Activated T-cell treated with anti-CD3 and anti-CD28 coated beads, Interleukin-2, amount 50 U/mL, for 24 hours (primary cell): ENCODE measurements at regions not wholly inside any gene's neighbourhood (a gene's known extent, or its start where the extent isn't known, plus 50 kb on each side); places are given as distances from the start of the nearest gene placed in this dataset.
"Not testable (repeated sequence)": the region's sequence is repeated elsewhere in the genome, so short reads cannot be mapped to it uniquely, and the experiment has no call there.

Source experiments
- DNase-seq: peaks from one replicate; pipeline ENCODE4 v3.0.0-alpha.2; 2020
- H3K27ac Mint-ChIP-seq: 2 replicates; pipeline ENCODE4 v1.8.0; 2020; ENCODE audit warnings: mild to moderate bottlenecking, mixed read lengths
- H3K27me3 Mint-ChIP-seq: 2 replicates; pipeline ENCODE4 v1.8.0; 2020; ENCODE audit warnings: mixed read lengths
- H3K36me3 Mint-ChIP-seq: 2 replicates; pipeline ENCODE4 v1.8.0; 2020; ENCODE audit warnings: low read depth, mixed read lengths
- H3K4me1 Mint-ChIP-seq: 2 replicates; pipeline ENCODE4 v1.8.0; 2020; ENCODE audit warnings: low read depth, mixed read lengths
- H3K4me3 Mint-ChIP-seq: 2 replicates; pipeline ENCODE4 v1.8.0; 2020; ENCODE audit warnings: mild to moderate bottlenecking, moderate library complexity, mixed read lengths
- H3K9me3 Mint-ChIP-seq: 2 replicates; pipeline ENCODE4 v1.8.0; 2020; ENCODE audit warnings: mixed read lengths

DNA sequence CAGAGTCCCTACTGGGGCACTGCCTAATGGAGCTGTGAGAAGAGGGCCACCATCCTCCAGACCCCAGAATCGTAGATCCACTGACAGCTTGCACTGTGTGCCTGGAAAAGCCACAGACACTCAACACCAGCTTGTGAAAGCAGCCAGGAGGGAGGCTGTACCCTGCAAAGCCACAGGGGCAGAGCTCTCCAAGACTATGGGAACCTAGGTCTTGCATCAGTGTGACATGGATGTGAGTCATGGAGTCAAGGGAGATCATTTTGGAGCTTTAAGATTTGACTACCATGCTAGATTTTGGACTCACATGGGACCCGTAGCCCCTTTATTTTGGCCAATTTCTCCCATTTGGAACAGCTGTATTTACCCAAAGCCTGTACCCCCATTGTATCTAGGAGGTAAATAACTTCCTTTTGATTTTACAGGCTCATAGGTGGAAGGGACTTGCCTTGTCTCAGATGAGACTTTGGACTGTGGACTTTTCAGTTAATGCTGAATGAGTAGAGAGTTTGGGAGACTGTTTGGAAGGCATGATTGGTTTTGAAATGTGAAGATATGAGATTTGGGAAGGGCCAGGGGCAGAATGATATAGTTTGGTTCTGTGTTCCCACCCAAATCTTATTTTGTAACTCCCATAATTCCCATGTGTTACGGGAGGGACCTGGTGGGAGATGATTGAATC is 734.6 kb downstream of the USP25 start:
- not testable (repeated sequence) for DNase-seq

DNA sequence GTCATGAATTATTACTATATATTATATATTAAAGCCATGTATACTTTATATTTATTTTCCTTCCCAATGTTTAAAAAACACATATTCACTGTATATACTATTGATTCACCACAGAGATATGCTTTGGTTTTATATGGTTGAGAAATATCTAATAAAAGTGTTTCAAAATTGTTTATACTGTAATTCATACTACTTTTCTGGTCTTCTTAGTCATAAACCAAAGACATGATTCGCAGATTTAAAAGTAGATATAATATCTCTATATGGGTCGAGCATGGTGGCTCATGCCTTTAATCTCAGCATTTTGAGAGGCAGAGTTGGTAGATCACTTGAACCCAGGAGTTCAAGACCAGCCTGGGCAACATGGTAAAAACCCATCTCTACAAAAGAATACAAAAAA is 738.4 kb downstream of the USP25 start:
- Mint-ChIP-seq H3K9me3 (peaks cover 8% of the 10 kb centered on the region), H3K27ac (no peak overlapping the region), H3K36me3 (no peaks in the 10 kb centered on the region), H3K27me3 (no peaks in the 10 kb centered on the region), H3K4me1 (no peaks in the 10 kb centered on the region), H3K4me3 (no peak overlapping the region)
- no peak for DNase-seq

More for the DNA sequence above, 734.6 kb downstream of the USP25 start:
- H3K4me3 Mint-ChIP-seq, H3K27me3 Mint-ChIP-seq, H3K27ac Mint-ChIP-seq, H3K36me3 Mint-ChIP-seq, H3K9me3 Mint-ChIP-seq, H3K4me1 Mint-ChIP-seq: not testable (repeated sequence)

DNA sequence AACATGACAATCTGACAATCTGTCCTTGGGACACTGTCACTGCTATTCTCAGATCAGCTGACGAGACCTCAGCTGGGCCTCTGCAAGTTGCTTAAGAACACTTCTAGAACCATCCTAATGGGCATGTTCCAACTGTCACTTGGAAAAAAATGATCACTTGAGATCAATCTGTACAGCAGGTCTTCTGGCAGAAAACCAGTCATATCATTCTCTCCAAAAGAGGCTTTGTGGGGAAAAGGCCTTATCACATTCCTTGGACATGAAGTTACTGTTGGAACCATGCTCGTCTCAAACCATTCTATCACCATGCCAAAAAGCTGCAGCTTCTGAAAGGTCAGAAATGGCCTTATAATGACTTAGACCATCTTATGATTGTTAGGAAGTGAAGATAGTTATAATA is 744.2 kb downstream of the USP25 start:
- DNase-seq, result no peak
- Mint-ChIP-seq H3K36me3 (no peaks in the 10 kb centered on the region), H3K9me3 (peaks cover 9% of the 10 kb centered on the region), H3K4me1 (no peaks in the 10 kb centered on the region), H3K27ac (no peak overlapping the region), H3K4me3 (no peak overlapping the region), H3K27me3 (no peaks in the 10 kb centered on the region)

- no peaks in the 10 kb centered on the region for H3K4me1 Mint-ChIP-seq
- DNase-seq, result no peak
- no peak overlapping the region for H3K27ac Mint-ChIP-seq
- no peaks in the 10 kb centered on the region for H3K27me3 Mint-ChIP-seq
- peaks cover 10% of the 10 kb centered on the region for H3K9me3 Mint-ChIP-seq
- H3K4me3 Mint-ChIP-seq, result no peak overlapping the region
- no peaks in the 10 kb centered on the region for H3K36me3 Mint-ChIP-seq
Measured at GRCh38 chr21:16476056-16476825, 746.5 kb downstream of the USP25 start.

DNA sequence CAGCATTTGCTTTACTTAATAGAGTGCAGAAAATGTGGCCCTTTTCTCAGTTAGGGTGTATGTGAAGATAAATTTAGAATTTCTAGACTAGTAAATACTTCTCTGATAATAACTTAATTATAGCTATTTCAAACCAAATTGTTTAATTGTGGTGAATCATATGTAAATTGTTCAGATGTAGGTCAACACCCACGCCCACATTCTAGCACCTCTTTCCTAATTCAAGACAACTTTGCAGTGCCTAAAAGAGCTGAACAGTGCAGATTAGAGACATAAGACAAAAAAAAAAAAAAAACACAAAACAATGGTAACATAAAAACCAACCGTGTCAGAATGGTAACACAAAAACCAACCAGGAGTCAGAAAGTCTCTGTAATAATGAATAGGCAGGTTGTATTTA is 758.3 kb downstream of the USP25 start:
- Mint-ChIP-seq H3K27ac (no peak overlapping the region), H3K4me1 (no peaks in the 10 kb centered on the region), H3K4me3 (no peak overlapping the region), H3K9me3 (peaks cover 5% of the 10 kb centered on the region), H3K27me3 (no peaks in the 10 kb centered on the region), H3K36me3 (no peaks in the 10 kb centered on the region)
- DNase-seq, result no peak

DNA sequence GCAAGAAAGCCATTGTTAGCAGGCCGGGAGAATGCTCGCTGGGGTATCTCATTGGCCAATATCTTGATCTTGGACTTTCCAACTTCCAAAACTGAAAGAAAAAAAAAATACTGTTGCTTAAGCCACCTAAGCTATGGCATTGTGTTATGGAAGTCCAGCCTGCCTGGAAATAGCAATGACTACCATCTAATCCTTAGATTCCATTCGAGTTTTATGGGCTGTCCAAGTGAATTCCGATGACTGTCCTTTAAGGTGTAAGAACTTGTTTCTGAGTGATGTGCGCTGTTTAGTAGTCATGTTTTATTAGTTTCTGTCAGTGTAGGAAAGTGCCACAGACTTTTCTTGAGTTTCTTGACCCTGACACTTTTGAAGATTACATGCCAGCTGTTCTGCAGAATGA is 762.6 kb downstream of the USP25 start:
- H3K9me3 Mint-ChIP-seq, result peaks cover 4% of the 10 kb centered on the region
- H3K36me3 Mint-ChIP-seq, result no peaks in the 10 kb centered on the region
- H3K27ac Mint-ChIP-seq, result no peak overlapping the region
- no peak for DNase-seq
- no peaks in the 10 kb centered on the region for H3K4me1 Mint-ChIP-seq
- H3K4me3 Mint-ChIP-seq, result no peak overlapping the region
- H3K27me3 Mint-ChIP-seq, result no peaks in the 10 kb centered on the region

DNA sequence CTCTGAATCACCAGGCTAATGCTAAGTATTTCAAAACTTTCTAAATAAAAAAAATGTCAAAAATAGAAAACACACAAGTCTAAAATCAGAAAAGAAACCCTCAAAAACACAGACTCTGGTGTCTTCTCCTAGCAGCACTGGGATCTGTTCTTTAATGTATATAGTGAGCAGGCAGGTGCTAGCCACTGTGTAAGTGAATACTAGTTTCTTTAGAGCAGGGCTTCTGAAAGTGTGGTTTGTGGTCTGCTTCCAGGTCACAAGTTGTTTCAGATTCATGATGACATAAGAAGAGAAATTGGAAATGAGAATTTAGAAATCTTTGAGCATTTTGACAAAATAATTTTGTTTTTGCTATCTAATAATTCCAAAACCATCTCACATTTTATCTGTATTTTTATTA is 763.1 kb downstream of the USP25 start:
- H3K4me1 Mint-ChIP-seq, result no peaks in the 10 kb centered on the region
- H3K36me3 Mint-ChIP-seq, result no peaks in the 10 kb centered on the region
- no peak overlapping the region for H3K4me3 Mint-ChIP-seq
- H3K27ac Mint-ChIP-seq, result no peak overlapping the region
- no peaks in the 10 kb centered on the region for H3K27me3 Mint-ChIP-seq
- no peak for DNase-seq
- peaks cover 4% of the 10 kb centered on the region for H3K9me3 Mint-ChIP-seq

GRCh38 chr21:16496609-16497008 is 766.8 kb downstream of the USP25 start:
- Mint-ChIP-seq H3K9me3 (peaks cover 4% of the 10 kb centered on the region), H3K27me3 (no peaks in the 10 kb centered on the region), H3K4me1 (no peaks in the 10 kb centered on the region), H3K4me3 (no peak overlapping the region), H3K27ac (no peak overlapping the region), H3K36me3 (no peaks in the 10 kb centered on the region)
- no peak for DNase-seq

DNA sequence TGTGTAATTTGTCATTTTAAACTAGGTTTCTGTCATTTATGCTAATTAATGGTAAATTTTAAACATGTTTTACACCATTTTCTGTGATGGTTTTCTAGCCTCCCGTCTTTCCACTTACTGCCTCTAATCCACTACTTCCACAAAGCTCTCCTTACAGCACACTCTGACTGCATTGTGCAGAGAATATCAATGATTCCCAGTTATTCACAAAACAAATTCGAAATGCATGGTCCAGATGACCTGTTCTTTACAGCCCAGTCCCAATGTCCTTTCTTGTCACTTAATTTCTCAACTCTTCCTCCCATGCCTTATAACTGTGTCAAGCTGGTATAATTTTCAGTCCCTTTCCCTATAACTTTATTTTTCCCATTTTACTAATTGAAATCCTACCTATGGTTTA is 770.5 kb downstream of the USP25 start:
- Mint-ChIP-seq H3K9me3 (peaks cover 2% of the 10 kb centered on the region), H3K4me1 (no peaks in the 10 kb centered on the region), H3K27me3 (no peaks in the 10 kb centered on the region), H3K36me3 (no peaks in the 10 kb centered on the region), H3K27ac (no peak overlapping the region), H3K4me3 (no peak overlapping the region)
- no peak for DNase-seq

DNA sequence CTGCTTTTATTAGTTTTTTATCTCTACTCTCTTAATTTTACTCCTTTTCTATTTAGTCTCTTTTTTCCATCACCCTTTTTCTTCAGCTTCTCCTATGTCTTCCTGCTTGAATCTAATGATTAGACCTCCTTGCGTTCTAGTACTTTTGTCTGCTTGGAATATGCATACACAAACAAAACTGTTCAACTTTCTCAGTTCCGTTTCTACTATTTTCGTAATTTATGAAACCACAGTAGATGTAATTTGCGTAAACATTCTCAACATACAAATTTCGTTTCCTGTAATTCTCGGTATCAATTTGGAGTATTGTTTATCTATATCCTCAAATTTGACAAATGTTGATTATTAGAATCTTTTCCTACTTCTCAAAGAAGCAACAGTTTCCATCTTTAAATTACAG is 772.5 kb downstream of the USP25 start:
- no peaks in the 10 kb centered on the region for H3K36me3 Mint-ChIP-seq
- H3K9me3 Mint-ChIP-seq, result peaks cover 2% of the 10 kb centered on the region
- no peaks in the 10 kb centered on the region for H3K27me3 Mint-ChIP-seq
- DNase-seq, result no peak
- H3K4me3 Mint-ChIP-seq, result no peak overlapping the region
- no peaks in the 10 kb centered on the region for H3K4me1 Mint-ChIP-seq
- H3K27ac Mint-ChIP-seq, result no peak overlapping the region

- H3K27ac Mint-ChIP-seq, result no peak overlapping the region
- H3K36me3 Mint-ChIP-seq, result no peaks in the 10 kb centered on the region
- no peaks in the 10 kb centered on the region for H3K27me3 Mint-ChIP-seq
- H3K9me3 Mint-ChIP-seq, result peaks cover 2% of the 10 kb centered on the region
- no peak overlapping the region for H3K4me3 Mint-ChIP-seq
- H3K4me1 Mint-ChIP-seq, result no peaks in the 10 kb centered on the region
- DNase-seq, result no peak
Measured at GRCh38 chr21:16502897-16503296, 773.1 kb downstream of the USP25 start.

DNA sequence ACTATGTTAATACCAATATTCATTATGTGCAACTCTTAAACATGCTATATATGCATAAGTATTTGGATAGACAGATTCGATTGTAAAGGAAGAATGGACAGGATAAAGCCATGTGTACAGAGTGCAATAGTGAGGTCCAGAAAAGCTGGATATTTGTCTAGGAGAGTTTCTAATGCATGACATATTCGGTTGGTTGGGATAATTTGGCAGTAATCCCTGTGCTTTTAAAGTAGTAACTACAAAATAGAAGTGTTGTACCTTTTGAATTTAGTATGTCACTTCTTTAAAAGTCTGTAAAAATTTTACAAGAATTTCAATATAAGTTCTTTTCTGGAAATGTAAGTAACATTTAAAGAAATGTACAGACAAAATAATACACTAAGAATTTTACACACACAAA is 774.5 kb downstream of the USP25 start:
- no peak for DNase-seq
- no peak overlapping the region for H3K27ac Mint-ChIP-seq
- no peaks in the 10 kb centered on the region for H3K36me3 Mint-ChIP-seq
- H3K27me3 Mint-ChIP-seq, result no peaks in the 10 kb centered on the region
- H3K9me3 Mint-ChIP-seq, result peaks cover 2% of the 10 kb centered on the region
- H3K4me3 Mint-ChIP-seq, result no peak overlapping the region
- no peaks in the 10 kb centered on the region for H3K4me1 Mint-ChIP-seq

GRCh38 chr21:16504766-16505165 is 775.0 kb downstream of the USP25 start:
- H3K4me3 Mint-ChIP-seq, result no peak overlapping the region

DNA sequence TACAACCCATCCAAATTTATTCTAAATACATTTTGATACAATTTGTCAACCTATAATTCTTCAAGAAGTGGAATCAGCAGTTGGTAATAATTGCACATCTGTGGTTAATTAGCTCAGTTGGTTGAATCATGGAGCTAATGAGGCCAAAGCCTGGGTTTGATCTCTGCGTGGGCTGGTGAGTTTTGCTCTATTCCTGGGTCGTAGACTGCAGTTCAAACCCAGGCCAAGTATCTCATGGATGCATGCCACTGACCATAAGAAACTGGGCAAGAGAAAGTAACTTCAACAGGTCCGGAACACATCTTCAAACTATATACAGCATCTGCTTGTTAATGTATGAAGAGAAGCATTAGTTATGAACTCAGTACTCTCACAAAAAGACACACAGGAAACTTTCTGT is 779.7 kb downstream of the USP25 start:
- DNase-seq, result no peak
- H3K4me1 Mint-ChIP-seq, result no peaks in the 10 kb centered on the region
- peaks cover 5% of the 10 kb centered on the region for H3K9me3 Mint-ChIP-seq
- H3K27ac Mint-ChIP-seq, result no peak overlapping the region
- no peak overlapping the region for H3K4me3 Mint-ChIP-seq
- H3K27me3 Mint-ChIP-seq, result no peaks in the 10 kb centered on the region
- H3K36me3 Mint-ChIP-seq, result no peaks in the 10 kb centered on the region

More at GRCh38 chr21:16504766-16505165, 775.0 kb downstream of the USP25 start:
- no peak overlapping the region for H3K27ac Mint-ChIP-seq
- H3K9me3 Mint-ChIP-seq, result peaks cover 2% of the 10 kb centered on the region
- DNase-seq, result no peak
- no peaks in the 10 kb centered on the region for H3K36me3 Mint-ChIP-seq
- H3K4me1 Mint-ChIP-seq, result no peaks in the 10 kb centered on the region
- no peaks in the 10 kb centered on the region for H3K27me3 Mint-ChIP-seq

GRCh38 chr21:16514316-16514715 is 784.5 kb downstream of the USP25 start:
- no peak for DNase-seq
- no peak overlapping the region for H3K27ac Mint-ChIP-seq
- H3K27me3 Mint-ChIP-seq, result no peaks in the 10 kb centered on the region
- H3K4me3 Mint-ChIP-seq, result no peak overlapping the region
- H3K9me3 Mint-ChIP-seq, result peaks cover 5% of the 10 kb centered on the region
- no peaks in the 10 kb centered on the region for H3K36me3 Mint-ChIP-seq
- H3K4me1 Mint-ChIP-seq, result no peaks in the 10 kb centered on the region
